GM18520 (cell line): ENCODE measurements at regions not wholly inside any gene's neighbourhood (a gene's known extent, or its start where the extent isn't known, plus 50 kb on each side); places are given as distances from the start of the nearest gene placed in this dataset.
"Not testable (repeated sequence)": the region's sequence is repeated elsewhere in the genome, so short reads cannot be mapped to it uniquely, and the experiment has no call there.

Experiments
- ATAC-seq: cut with Tn5 transposase; IDR thresholded peaks from one replicate; pipeline ENCODE4 v1.9.1; 2021; ENCODE audit not compliant: unreplicated experiment

GRCh38 chr10:87300163-87300562 is 57.4 kb upstream of the NUTM2D start:
- ATAC-seq: not testable (repeated sequence)

DNA sequence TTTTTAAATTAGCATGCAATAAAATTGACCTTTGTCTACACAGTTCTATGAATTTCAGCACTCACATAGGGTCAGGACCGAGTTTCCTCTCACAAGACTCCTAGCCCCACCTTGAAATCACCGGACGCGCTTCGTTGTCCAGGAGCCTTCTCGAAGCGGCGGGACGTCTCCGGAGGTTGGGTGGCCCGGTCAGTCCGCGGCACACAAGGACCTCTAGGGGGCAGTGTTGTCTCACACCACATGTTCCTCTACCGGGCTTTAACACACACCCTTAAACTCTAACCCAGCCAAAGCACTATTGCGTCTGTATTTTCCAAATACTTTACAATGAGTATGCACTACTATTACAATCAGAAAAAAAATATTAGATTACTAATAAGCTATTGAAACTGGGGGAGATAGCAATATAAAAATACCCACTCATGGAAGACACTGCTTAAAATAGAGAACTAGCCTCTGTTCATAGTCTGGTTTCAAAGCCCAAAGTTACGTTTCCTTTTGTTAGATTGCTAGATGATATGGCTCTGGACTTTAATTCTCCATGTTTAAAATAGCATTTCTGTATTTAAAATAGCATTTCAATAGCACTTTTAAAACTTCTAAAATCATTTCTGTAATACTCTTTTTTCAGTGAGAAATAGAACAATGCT is 56.0 kb upstream of the NUTM2D start:
- ATAC-seq: peak; percentile 82

DNA sequence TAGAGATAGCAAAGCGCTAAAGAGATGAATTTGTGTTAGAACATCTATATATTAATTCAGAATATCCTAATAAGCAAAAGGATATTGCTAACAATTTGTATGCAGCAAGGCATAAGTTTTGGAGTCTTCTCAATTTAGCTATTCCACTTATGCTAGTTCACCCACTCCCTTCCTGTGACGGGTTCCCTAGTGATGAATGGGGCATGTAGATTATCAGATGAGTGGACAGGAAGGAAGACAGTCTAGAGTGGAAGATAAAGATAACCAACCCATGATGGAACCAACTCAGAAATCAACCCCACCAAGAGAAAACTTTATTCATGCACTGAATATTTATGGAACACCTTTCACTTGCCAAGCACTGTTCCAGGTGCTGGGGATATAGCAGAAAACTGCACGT is 55.4 kb upstream of the NUTM2D start:
- not testable (repeated sequence) for ATAC-seq

DNA sequence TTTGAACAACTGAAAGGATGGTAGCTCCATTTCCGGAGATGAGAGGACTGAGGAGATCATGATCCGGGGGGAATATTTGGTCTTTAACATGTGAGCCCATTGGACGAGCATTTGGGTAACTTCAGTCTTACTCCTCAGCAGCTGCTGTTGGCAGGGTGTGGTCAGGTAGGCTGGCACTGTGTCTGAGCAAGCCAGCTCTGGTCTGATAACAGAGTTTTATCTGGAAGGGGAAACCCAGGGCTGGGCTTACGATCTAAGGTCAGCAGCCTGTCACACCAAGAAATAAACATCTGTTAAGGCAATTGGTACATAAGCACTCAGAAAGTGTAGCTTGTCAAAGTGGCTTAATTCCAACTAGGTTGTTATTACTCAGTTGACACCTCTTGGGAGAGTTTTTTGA is 53.8 kb upstream of the NUTM2D start:
- ATAC-seq: not testable (repeated sequence)

GRCh38 chr10:87306681-87307080 is 50.9 kb upstream of the NUTM2D start:
- ATAC-seq: not testable (repeated sequence)
